GM12873 (cell line): ENCODE measurements at regions not wholly inside any gene's neighbourhood (a gene's known extent, or its start where the extent isn't known, plus 50 kb on each side); places are given as distances from the start of the nearest gene placed in this dataset.

Experiments used
- TF ChIP-seq, protein P1 (sequence below): IDR thresholded peaks from 2 replicates; pipeline ENCODE4 v1.5.1; 2012; ENCODE audit warnings: low read depth, mild to moderate bottlenecking, moderate library complexity, low read length, control low read depth; ENCODE audit not compliant: insufficient read depth; ENCODE audit errors: missing control alignments

DNA sequence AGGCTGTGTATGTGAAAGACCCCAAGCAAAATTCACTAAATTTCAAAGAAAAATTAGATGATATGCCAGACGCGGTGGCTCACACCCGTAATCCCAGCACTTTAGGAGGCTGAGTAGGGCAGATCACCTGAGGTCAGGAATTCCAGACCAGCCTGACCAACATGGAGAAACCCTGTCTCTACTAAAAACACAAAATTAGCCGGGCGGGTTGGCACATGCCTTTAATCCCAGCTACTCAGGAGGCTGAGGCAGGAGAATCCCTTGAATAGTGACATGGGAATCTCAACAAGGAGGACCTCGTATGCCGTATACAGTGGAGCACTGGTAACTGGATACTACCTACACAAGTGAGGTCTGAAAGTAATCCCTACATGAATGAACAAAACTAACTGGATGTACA, 92.7 kb upstream of the JARID2 start:
- TF ChIP-seq, protein P1, sequence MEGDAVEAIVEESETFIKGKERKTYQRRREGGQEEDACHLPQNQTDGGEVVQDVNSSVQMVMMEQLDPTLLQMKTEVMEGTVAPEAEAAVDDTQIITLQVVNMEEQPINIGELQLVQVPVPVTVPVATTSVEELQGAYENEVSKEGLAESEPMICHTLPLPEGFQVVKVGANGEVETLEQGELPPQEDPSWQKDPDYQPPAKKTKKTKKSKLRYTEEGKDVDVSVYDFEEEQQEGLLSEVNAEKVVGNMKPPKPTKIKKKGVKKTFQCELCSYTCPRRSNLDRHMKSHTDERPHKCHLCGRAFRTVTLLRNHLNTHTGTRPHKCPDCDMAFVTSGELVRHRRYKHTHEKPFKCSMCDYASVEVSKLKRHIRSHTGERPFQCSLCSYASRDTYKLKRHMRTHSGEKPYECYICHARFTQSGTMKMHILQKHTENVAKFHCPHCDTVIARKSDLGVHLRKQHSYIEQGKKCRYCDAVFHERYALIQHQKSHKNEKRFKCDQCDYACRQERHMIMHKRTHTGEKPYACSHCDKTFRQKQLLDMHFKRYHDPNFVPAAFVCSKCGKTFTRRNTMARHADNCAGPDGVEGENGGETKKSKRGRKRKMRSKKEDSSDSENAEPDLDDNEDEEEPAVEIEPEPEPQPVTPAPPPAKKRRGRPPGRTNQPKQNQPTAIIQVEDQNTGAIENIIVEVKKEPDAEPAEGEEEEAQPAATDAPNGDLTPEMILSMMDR = no peak

DNA sequence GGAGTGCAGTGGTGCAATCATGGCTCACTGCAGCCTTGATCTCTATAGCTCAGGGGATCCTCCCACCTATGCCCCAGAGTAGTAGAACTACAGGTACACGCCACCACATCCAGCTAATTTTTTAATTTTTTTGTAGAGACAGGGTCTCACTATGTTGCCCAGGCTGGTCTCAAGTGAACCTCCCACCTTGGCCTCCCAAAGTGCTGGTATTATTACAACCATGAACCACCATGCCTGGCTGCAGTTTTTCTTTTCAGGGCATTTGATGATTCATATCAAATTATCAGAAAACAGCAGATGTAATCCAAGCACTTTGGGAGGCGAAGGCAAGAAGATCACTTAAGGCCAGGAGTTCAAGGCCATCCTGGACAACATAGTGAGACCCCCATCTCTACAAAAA, 88.4 kb upstream of the JARID2 start:
- TF ChIP-seq, protein P1 = no peak

DNA sequence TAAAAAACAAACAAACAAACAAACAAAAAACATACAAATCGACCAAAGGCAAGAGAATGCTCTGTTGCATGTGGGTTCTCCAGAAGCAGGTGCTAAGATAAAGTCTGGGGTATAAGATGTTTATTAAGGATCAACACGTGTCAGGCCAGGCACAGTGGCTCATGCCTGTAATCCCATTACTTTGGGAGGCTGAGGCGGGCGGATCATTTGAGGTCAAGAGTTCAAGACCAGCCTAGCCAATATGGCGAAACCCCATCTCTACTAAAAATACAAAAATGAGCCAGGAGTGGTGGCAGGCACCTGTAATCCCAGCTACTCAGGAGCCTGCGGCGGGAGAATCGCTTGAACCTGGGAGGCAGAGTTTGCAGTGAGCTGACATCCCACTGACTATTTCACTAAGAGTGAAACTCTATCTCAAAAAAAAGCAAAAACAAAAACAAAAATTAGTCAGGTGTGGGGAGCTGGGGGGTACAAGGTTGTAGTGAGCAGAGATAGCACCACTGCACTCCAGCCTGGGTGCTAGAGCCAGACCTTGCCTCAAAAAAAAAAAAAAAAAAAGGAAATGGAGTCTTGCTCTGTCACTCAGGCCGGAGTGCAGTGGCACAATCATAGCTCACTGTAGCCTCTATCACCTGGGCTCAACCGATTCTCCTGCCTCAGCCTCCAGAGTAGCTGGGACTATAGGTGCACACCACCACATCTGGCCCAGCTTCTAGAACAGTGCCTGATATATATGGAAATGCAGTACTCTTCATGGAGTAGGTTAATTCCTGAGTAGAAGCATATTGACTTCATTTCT, 86.8 kb upstream of the JARID2 start:
- TF ChIP-seq, protein P1 = no peak

DNA sequence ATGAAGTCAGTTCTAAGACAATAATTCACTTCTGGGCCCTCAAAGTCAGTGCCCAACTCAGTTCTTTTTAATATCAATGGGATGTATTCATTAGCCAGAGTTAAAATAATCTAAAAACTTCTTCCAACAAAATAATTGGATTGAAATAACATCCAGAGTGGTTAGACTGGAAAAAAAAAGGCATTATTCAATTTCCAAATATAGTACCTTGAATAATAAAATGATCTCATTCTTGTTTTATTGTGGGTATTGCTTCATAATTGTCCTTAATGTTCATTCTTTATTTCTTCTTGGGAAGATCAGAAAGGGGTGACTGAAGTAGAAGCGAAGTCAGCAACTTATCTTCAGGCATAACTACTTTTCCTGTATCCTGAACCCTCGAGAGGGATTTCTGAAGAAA, 85.1 kb upstream of the JARID2 start:
- TF ChIP-seq, protein P1 = no peak

DNA sequence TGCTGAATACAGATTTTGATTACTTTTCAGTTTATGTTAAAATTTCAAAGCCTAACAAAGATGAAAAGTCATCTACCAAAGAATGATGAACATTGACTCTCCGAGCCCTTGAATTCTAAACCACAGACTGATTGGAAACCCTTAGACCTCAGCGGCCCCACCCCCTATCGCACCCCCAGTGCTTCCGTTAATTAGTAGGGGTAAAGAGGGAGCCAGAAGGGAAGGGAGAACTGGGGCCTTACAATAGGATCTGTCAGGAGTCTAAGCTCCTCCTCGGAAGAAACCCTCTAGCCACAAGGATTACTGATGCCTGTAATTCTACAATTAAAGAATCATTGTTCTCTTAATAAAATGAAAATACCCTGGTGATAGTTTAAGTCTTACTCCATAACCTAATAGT, 79.7 kb upstream of the JARID2 start:
- TF ChIP-seq, protein P1 = no peak

DNA sequence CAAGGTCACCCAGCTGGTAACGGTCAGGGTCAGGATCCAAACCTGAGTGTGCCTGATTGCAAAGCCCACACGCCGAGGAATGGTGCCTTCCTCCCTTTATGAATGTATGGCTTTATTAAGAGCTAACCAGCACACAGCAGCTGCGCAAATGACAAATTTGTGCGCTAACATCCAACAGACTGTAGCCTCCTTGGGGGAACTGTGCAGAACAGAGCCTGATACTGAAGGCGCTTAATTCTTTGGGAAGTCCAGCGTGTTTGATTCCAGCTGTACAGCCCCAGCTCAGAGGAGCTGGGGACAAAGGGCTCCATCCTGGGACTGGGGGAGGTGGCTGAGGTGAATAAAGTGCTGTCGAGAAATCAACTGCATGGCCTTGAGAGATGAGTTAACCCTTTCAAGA, 75.7 kb upstream of the JARID2 start:
- TF ChIP-seq, protein P1 = no peak

DNA sequence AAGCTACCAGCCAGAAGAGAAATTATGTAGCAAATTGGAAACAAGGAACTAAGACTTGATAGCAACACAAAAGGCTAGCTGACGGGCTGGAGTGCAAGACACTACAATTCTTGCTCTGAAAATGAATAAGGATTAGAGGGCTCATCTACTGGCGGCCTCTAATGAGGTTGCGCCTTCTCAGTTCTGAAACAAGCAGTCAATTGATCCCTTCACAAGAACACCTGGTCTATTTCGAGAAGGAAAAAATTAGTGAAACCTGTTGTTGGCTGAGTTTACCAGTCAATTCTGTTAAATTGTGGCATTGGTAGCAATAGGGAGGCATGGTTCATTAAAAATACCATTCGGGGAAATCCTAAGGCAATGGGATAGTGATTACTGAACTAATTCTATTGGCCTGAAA, 74.8 kb upstream of the JARID2 start:
- TF ChIP-seq, protein P1 = no peak
